T-helper 1 cell treated with Interleukin-12 subunit alpha and Interleukin-12 subunit beta and Interleukin-4 antibody, amounts not matched to agents 30 μg/mL and 1 μg/mL, for 36 hours (primary cell): ENCODE measurements at regions not wholly inside any gene's neighbourhood (a gene's known extent, or its start where the extent isn't known, plus 50 kb on each side); places are given as distances from the start of the nearest gene placed in this dataset.

ENCODE experiments used
- H3K27ac Mint-ChIP-seq: one replicate; pipeline ENCODE4 v1.8.0; 2021; ENCODE audit warnings: mild to moderate bottlenecking, mixed read lengths
- H3K27me3 Mint-ChIP-seq: one replicate; pipeline ENCODE4 v1.8.0; 2021; ENCODE audit warnings: low read depth, mixed read lengths
- H3K36me3 Mint-ChIP-seq: one replicate; pipeline ENCODE4 v1.8.0; 2021; ENCODE audit warnings: low read depth, mixed read lengths
- H3K4me1 Mint-ChIP-seq: one replicate; pipeline ENCODE4 v1.8.0; 2021; ENCODE audit warnings: low read depth, mixed read lengths
- H3K4me3 Mint-ChIP-seq: one replicate; pipeline ENCODE4 v1.8.0; 2021; ENCODE audit warnings: mild to moderate bottlenecking, moderate library complexity, mixed read lengths
- H3K9me3 Mint-ChIP-seq: one replicate; pipeline ENCODE4 v1.8.0; 2021; ENCODE audit warnings: mixed read lengths

- no peak overlapping the region for H3K27ac Mint-ChIP-seq
- no peaks in the 10 kb centered on the region for H3K9me3 Mint-ChIP-seq
- peaks cover 4% of the 10 kb centered on the region for H3K27me3 Mint-ChIP-seq
These were observed 284.2 kb upstream of the POU3F1 start for GRCh38 chr1:38330799-38331198.

GRCh38 chr1:38329644-38330043 is 283.1 kb upstream of the POU3F1 start:
- Mint-ChIP-seq H3K36me3 (no peaks in the 10 kb centered on the region), H3K27ac (no peak overlapping the region), H3K4me3 (no peak overlapping the region), H3K27me3 (peaks cover 3% of the 10 kb centered on the region), H3K4me1 (peaks cover under 1% of the 10 kb centered on the region), H3K9me3 (no peaks in the 10 kb centered on the region)

More at GRCh38 chr1:38330799-38331198, 284.2 kb upstream of the POU3F1 start:
- H3K4me1 Mint-ChIP-seq = peaks cover 5% of the 10 kb centered on the region
- H3K36me3 Mint-ChIP-seq = no peaks in the 10 kb centered on the region
- H3K4me3 Mint-ChIP-seq = no peak overlapping the region

- H3K36me3 Mint-ChIP-seq = no peaks in the 10 kb centered on the region
- peaks cover 5% of the 10 kb centered on the region for H3K27me3 Mint-ChIP-seq
- H3K9me3 Mint-ChIP-seq = no peaks in the 10 kb centered on the region
- no peak overlapping the region for H3K27ac Mint-ChIP-seq
- no peaks in the 10 kb centered on the region for H3K4me1 Mint-ChIP-seq
- H3K4me3 Mint-ChIP-seq = no peak overlapping the region
These were observed 281.9 kb upstream of the POU3F1 start for GRCh38 chr1:38328278-38329035.

- Mint-ChIP-seq H3K36me3 (no peaks in the 10 kb centered on the region), H3K27ac (no peak overlapping the region), H3K27me3 (peaks cover 14% of the 10 kb centered on the region), H3K9me3 (no peaks in the 10 kb centered on the region), H3K4me1 (no peaks in the 10 kb centered on the region), H3K4me3 (no peak overlapping the region)
These were observed 281.0 kb upstream of the POU3F1 start for GRCh38 chr1:38327559-38327973.

- Mint-ChIP-seq H3K4me3 (no peak overlapping the region), H3K9me3 (no peaks in the 10 kb centered on the region), H3K27ac (no peak overlapping the region), H3K36me3 (no peaks in the 10 kb centered on the region), H3K27me3 (peaks cover 16% of the 10 kb centered on the region), H3K4me1 (no peaks in the 10 kb centered on the region)
These were observed 280.3 kb upstream of the POU3F1 start for GRCh38 chr1:38326856-38327255.

GRCh38 chr1:38326135-38326534 is 279.5 kb upstream of the POU3F1 start:
- no peaks in the 10 kb centered on the region for H3K9me3 Mint-ChIP-seq
- H3K4me3 Mint-ChIP-seq = no peak overlapping the region
- no peak overlapping the region for H3K27ac Mint-ChIP-seq
- H3K27me3 Mint-ChIP-seq = peaks cover 18% of the 10 kb centered on the region
- no peaks in the 10 kb centered on the region for H3K4me1 Mint-ChIP-seq
- H3K36me3 Mint-ChIP-seq = no peaks in the 10 kb centered on the region

- Mint-ChIP-seq H3K27me3 (peaks cover 31% of the 10 kb centered on the region), H3K27ac (no peak overlapping the region), H3K36me3 (no peaks in the 10 kb centered on the region), H3K9me3 (no peaks in the 10 kb centered on the region), H3K4me3 (no peak overlapping the region), H3K4me1 (no peaks in the 10 kb centered on the region)
These were observed 266.2 kb upstream of the POU3F1 start for GRCh38 chr1:38312753-38313152.

- Mint-ChIP-seq H3K27ac (no peak overlapping the region), H3K4me3 (no peak overlapping the region), H3K4me1 (no peaks in the 10 kb centered on the region), H3K9me3 (no peaks in the 10 kb centered on the region), H3K27me3 (peaks cover 26% of the 10 kb centered on the region), H3K36me3 (no peaks in the 10 kb centered on the region)
These were observed 263.5 kb upstream of the POU3F1 start for GRCh38 chr1:38310079-38310478.

- H3K4me1 Mint-ChIP-seq = no peaks in the 10 kb centered on the region
- H3K36me3 Mint-ChIP-seq = no peaks in the 10 kb centered on the region
- no peak overlapping the region for H3K4me3 Mint-ChIP-seq
- no peaks in the 10 kb centered on the region for H3K9me3 Mint-ChIP-seq
- H3K27ac Mint-ChIP-seq = no peak overlapping the region
- H3K27me3 Mint-ChIP-seq = peaks cover 35% of the 10 kb centered on the region
These were observed 262.2 kb upstream of the POU3F1 start for GRCh38 chr1:38308780-38309179.

- peaks cover 29% of the 10 kb centered on the region for H3K27me3 Mint-ChIP-seq
- no peak overlapping the region for H3K27ac Mint-ChIP-seq
- H3K9me3 Mint-ChIP-seq = no peaks in the 10 kb centered on the region
- H3K36me3 Mint-ChIP-seq = no peaks in the 10 kb centered on the region
- H3K4me3 Mint-ChIP-seq = no peak overlapping the region
- no peaks in the 10 kb centered on the region for H3K4me1 Mint-ChIP-seq
These were observed 259.1 kb upstream of the POU3F1 start for GRCh38 chr1:38305666-38306065.

- no peak overlapping the region for H3K27ac Mint-ChIP-seq
- no peaks in the 10 kb centered on the region for H3K4me1 Mint-ChIP-seq
- H3K36me3 Mint-ChIP-seq = no peaks in the 10 kb centered on the region
- no peak overlapping the region for H3K4me3 Mint-ChIP-seq
- no peaks in the 10 kb centered on the region for H3K9me3 Mint-ChIP-seq
- peaks cover 29% of the 10 kb centered on the region for H3K27me3 Mint-ChIP-seq
These were observed 257.2 kb upstream of the POU3F1 start for GRCh38 chr1:38303843-38304242.

GRCh38 chr1:38301040-38301439 is 254.4 kb upstream of the POU3F1 start:
- no peak overlapping the region for H3K4me3 Mint-ChIP-seq

GRCh38 chr1:38300616-38301015 is 254.0 kb upstream of the POU3F1 start:
- Mint-ChIP-seq H3K27me3 (peaks cover 21% of the 10 kb centered on the region), H3K4me1 (no peaks in the 10 kb centered on the region), H3K36me3 (no peaks in the 10 kb centered on the region), H3K27ac (no peak overlapping the region), H3K4me3 (no peak overlapping the region), H3K9me3 (no peaks in the 10 kb centered on the region)

More at GRCh38 chr1:38301040-38301439, 254.4 kb upstream of the POU3F1 start:
- H3K27ac Mint-ChIP-seq = no peak overlapping the region
- H3K27me3 Mint-ChIP-seq = peaks cover 22% of the 10 kb centered on the region
- no peaks in the 10 kb centered on the region for H3K9me3 Mint-ChIP-seq
- H3K36me3 Mint-ChIP-seq = no peaks in the 10 kb centered on the region
- no peaks in the 10 kb centered on the region for H3K4me1 Mint-ChIP-seq

GRCh38 chr1:38297842-38298241 is 251.2 kb upstream of the POU3F1 start:
- Mint-ChIP-seq H3K27ac (no peak overlapping the region), H3K4me3 (no peak overlapping the region), H3K9me3 (no peaks in the 10 kb centered on the region), H3K36me3 (no peaks in the 10 kb centered on the region), H3K4me1 (no peaks in the 10 kb centered on the region), H3K27me3 (peaks cover 15% of the 10 kb centered on the region)

- Mint-ChIP-seq H3K4me3 (no peak overlapping the region), H3K9me3 (no peaks in the 10 kb centered on the region), H3K27ac (no peak overlapping the region), H3K27me3 (peaks cover 21% of the 10 kb centered on the region), H3K4me1 (no peaks in the 10 kb centered on the region), H3K36me3 (no peaks in the 10 kb centered on the region)
These were observed 250.7 kb upstream of the POU3F1 start for GRCh38 chr1:38297246-38297645.
